ENCODE measurements at regions not wholly inside any gene's neighbourhood (a gene's known extent, or its start where the extent isn't known, plus 50 kb on each side); places are given as distances from the start of the nearest gene placed in this dataset.

GRCh38 chr1:25163986-25164385, 68.3 kb downstream of the SYF2 start:
- H3K9ac ChIP-seq (ENCODE audit: low read length) = no peak overlapping the region
- H3F3A ChIP-seq (ENCODE audit: insufficient read depth, low read length) = no peaks in the 10 kb centered on the region
- H2AFZ ChIP-seq (ENCODE audit: low read length) = no peak overlapping the region
- no peaks in the 10 kb centered on the region for H4K20me1 ChIP-seq (ENCODE audit: insufficient read depth, low read length)
- H3K36me3 ChIP-seq (replicated peaks; ENCODE audit: insufficient read depth, low read length) = no peaks in the 10 kb centered on the region
- no peak overlapping the region for H3K4me2 ChIP-seq (ENCODE audit: low read depth, low read length)
- H3K4me1 ChIP-seq (ENCODE audit: low read length) = no peaks in the 10 kb centered on the region
- no peak for TF ChIP-seq EZH2 (optimal IDR thresholded peaks at IDR 0.05; ENCODE audit: low read depth, low read length)
- no peak for TF ChIP-seq EZH2phosphoT487 (IDR thresholded peaks at IDR 0.05; ENCODE audit: low read length)
- TF ChIP-seq CTCF (IDR thresholded peaks at IDR 0.05; ENCODE audit: low read length) = no peak
- no peak overlapping the region for H3K27ac ChIP-seq (ENCODE audit: low read length)
- no peaks in the 10 kb centered on the region for H3K27me3 ChIP-seq (replicated peaks; ENCODE audit: insufficient read depth, low read length)
- H3K9me3 ChIP-seq (replicated peaks; ENCODE audit: insufficient read depth, low read length) = no peaks in the 10 kb centered on the region
- DNase-seq = no peak
- no peak overlapping the region for H3K4me3 ChIP-seq (ENCODE audit: low read length)
- H3K79me2 ChIP-seq (ENCODE audit: low read length) = no peaks in the 10 kb centered on the region
- no peaks in the 10 kb centered on the region for H3K9me2 ChIP-seq (replicated peaks; ENCODE audit: insufficient read depth, low read length)

GRCh38 chr1:25161981-25162380, 70.3 kb downstream of the SYF2 start:
- no peak overlapping the region for H3K9ac ChIP-seq (ENCODE audit: low read length)
- no peak overlapping the region for H3K4me3 ChIP-seq (ENCODE audit: low read length)
- H3K9me2 ChIP-seq (replicated peaks; ENCODE audit: insufficient read depth, low read length) = no peaks in the 10 kb centered on the region
- no peak overlapping the region for H3K4me2 ChIP-seq (ENCODE audit: low read depth, low read length)
- TF ChIP-seq EZH2 (optimal IDR thresholded peaks at IDR 0.05; ENCODE audit: low read depth, low read length) = no peak
- no peak for TF ChIP-seq EZH2phosphoT487 (IDR thresholded peaks at IDR 0.05; ENCODE audit: low read length)
- TF ChIP-seq CTCF (IDR thresholded peaks at IDR 0.05; ENCODE audit: low read length) = no peak
- H3F3A ChIP-seq (ENCODE audit: insufficient read depth, low read length) = no peaks in the 10 kb centered on the region
- no peaks in the 10 kb centered on the region for H3K79me2 ChIP-seq (ENCODE audit: low read length)
- no peaks in the 10 kb centered on the region for H4K20me1 ChIP-seq (ENCODE audit: insufficient read depth, low read length)
- H3K36me3 ChIP-seq (replicated peaks; ENCODE audit: insufficient read depth, low read length) = no peaks in the 10 kb centered on the region
- no peak for DNase-seq
- H3K4me1 ChIP-seq (ENCODE audit: low read length) = no peaks in the 10 kb centered on the region
- no peaks in the 10 kb centered on the region for H3K9me3 ChIP-seq (replicated peaks; ENCODE audit: insufficient read depth, low read length)
- no peak overlapping the region for H2AFZ ChIP-seq (ENCODE audit: low read length)
- H3K27me3 ChIP-seq (replicated peaks; ENCODE audit: insufficient read depth, low read length) = no peaks in the 10 kb centered on the region
- H3K27ac ChIP-seq (ENCODE audit: low read length) = no peak overlapping the region

GRCh38 chr1:25157846-25158245, 74.5 kb downstream of the SYF2 start:
- H3K4me3 ChIP-seq (ENCODE audit: low read length) = no peak overlapping the region
- H3K36me3 ChIP-seq (replicated peaks; ENCODE audit: insufficient read depth, low read length) = no peaks in the 10 kb centered on the region
- no peak for TF ChIP-seq EZH2 (optimal IDR thresholded peaks at IDR 0.05; ENCODE audit: low read depth, low read length)
- no peak for TF ChIP-seq EZH2phosphoT487 (IDR thresholded peaks at IDR 0.05; ENCODE audit: low read length)
- TF ChIP-seq CTCF (IDR thresholded peaks at IDR 0.05; ENCODE audit: low read length) = no peak
- no peak overlapping the region for H3K4me2 ChIP-seq (ENCODE audit: low read depth, low read length)
- no peak overlapping the region for H3K27ac ChIP-seq (ENCODE audit: low read length)
- H3K27me3 ChIP-seq (replicated peaks; ENCODE audit: insufficient read depth, low read length) = no peaks in the 10 kb centered on the region
- H3K4me1 ChIP-seq (ENCODE audit: low read length) = no peaks in the 10 kb centered on the region
- no peak overlapping the region for H3K9ac ChIP-seq (ENCODE audit: low read length)
- no peak for DNase-seq
- no peaks in the 10 kb centered on the region for H3K9me2 ChIP-seq (replicated peaks; ENCODE audit: insufficient read depth, low read length)
- no peaks in the 10 kb centered on the region for H4K20me1 ChIP-seq (ENCODE audit: insufficient read depth, low read length)
- no peaks in the 10 kb centered on the region for H3K9me3 ChIP-seq (replicated peaks; ENCODE audit: insufficient read depth, low read length)
- H3F3A ChIP-seq (ENCODE audit: insufficient read depth, low read length) = no peaks in the 10 kb centered on the region
- no peaks in the 10 kb centered on the region for H3K79me2 ChIP-seq (ENCODE audit: low read length)
- H2AFZ ChIP-seq (ENCODE audit: low read length) = no peak overlapping the region

All from MM.1S (cell line).